Heart left ventricle (tissue), 16 donors: ENCODE measurements at regions not wholly inside any gene's neighbourhood (a gene's known extent, or its start where the extent isn't known, plus 50 kb on each side); places are given as distances from the start of the nearest gene placed in this dataset.
A peak's percentile ranks its signal among the peaks of the same experiment; 100 is the strongest.

Experiments used
- ATAC-seq, 4 donors: fragments of 200-7000 bp; cut with Tn5 transposase; one replicate each; pipeline ENCODE4 v1.9.1; 2020 to 2022; ENCODE audit warnings: moderate library complexity in 4 of 4, mild to moderate bottlenecking in 3 of 4, moderate number of reproducible peaks in 1 of 4
- DNase-seq, 5 donors: peaks; one replicate each; pipeline ENCODE4 v3.0.0-alpha.2; 2020
- H3K27ac ChIP-seq, 12 donors: fragments of 200-600 bp; sonication (generic) in 4 of 12; one replicate each; pipeline versions ENCODE4 v1.5.0 to v1.8.0; 2016 to 2022; ENCODE audit warnings: mild to moderate bottlenecking in 2 of 12
- H3K27me3 ChIP-seq, 9 donors: fragments of 200-600 bp; sonication (generic) in 2 of 9; one replicate each; pipeline versions ENCODE4 v1.5.1 to v1.8.0; 2016 to 2022; ENCODE audit warnings: mild to moderate bottlenecking in 3 of 9
- H3K36me3 ChIP-seq, 9 donors: fragments of 200-600 bp; sonication (generic) in 2 of 9; one replicate each; pipeline versions ENCODE4 v1.5.0 to v1.8.0; 2018 to 2022; ENCODE audit warnings: mild to moderate bottlenecking in 2 of 9
- H3K4me1 ChIP-seq, 12 donors: fragments of 200-600 bp; sonication (generic) in 4 of 12; one replicate each; pipeline versions ENCODE4 v1.5.0 to v1.8.0; 2016 to 2022; ENCODE audit warnings: mild to moderate bottlenecking in 3 of 12
- H3K4me3 ChIP-seq, 12 donors: fragments of 200-600 bp; sonication (generic) in 4 of 12; one replicate each; pipeline versions ENCODE4 v1.5.0 to v1.8.0; 2017 to 2022; ENCODE audit warnings: mild to moderate bottlenecking in 9 of 12, moderate library complexity in 4 of 12
- H3K9me3 ChIP-seq, 12 donors: fragments of 200-600 bp; sonication (generic) in 4 of 12; one replicate each; pipeline versions ENCODE4 v1.5.0 to v1.8.0; 2016 to 2022; ENCODE audit warnings: mild to moderate bottlenecking in 1 of 12
- POLR2A ChIP-seq, 2 donors: fragments of 450-650 bp; IDR thresholded peaks; one replicate each; pipeline ENCODE4 v1.6.1; 2017; ENCODE audit warnings: antibody characterized with exemption in 2 of 2, mild to moderate bottlenecking in 2 of 2, moderate library complexity in 2 of 2
- WGBS, 4 donors: extraction: QIAGEN DNeasy Blood & Tissue Kit in 2 of 4; methylation state at CpG; one replicate each; pipeline versions ENCODE4 v1.1.5 to v1.1.7; 2013 to 2018; 5-methylcytosine and 5-hydroxymethylcytosine counted together
- intact Hi-C, 10 donors: fragments of 100-400 bp; cut with DNase I; formaldehyde crosslinking; loops; one replicate each; pipeline versions ENCODE4 v1.11.1 to v1.14.2; 2022
- TF ChIP-seq, protein P1 (sequence below), 12 donors: fragments of 200-600 bp; sonication (generic) in 4 of 12; IDR thresholded peaks; one replicate each; pipeline versions ENCODE4 v1.5.0 to v1.8.0; 2018 to 2022; ENCODE audit warnings: antibody characterized with exemption in 12 of 12, mild to moderate bottlenecking in 5 of 12
- donor health status: ischemic (EF 13 %, LVEDD 7.1; RV severe dilation, severe dysfunction).
- donor health status: healthy with polysubstance abuse.
- donor health status: DM: no; HTN: yes; CAD: no.
- donor health status: DM: no; HTN: no; CAD: no.
- donor health status: ischemic (EF 25% LVEDD 6.9; RV normal size, moderate dysfunction).
- donor health status: ischemic (EF 25% LVEDD 5.7; RV mildly dilated, moderate dysfunction).
- donor health status: healthy.
- donor health status: DM: yes; HTN: yes; CAD: no.
- donor health status: ischemic (EF 35%, LVEDD 5.7; RV mildly dilated, moderate dysfunction).
- donor health status: nonischemic (EF 11% LVEDD 7.7; RV severe dilation, severe dysfunction).
- donor health status: DM: yes; HTN: yes; CAD: no.
- donor health status: PGD.
- donor health status: ischemic (EF 29% LVEDD 5.4; RV normal size, mild dysfunction).
- donor health status: nonischemic (EF 23%, LVEDD 6.1; RV moderate dilation, normal function).

DNA sequence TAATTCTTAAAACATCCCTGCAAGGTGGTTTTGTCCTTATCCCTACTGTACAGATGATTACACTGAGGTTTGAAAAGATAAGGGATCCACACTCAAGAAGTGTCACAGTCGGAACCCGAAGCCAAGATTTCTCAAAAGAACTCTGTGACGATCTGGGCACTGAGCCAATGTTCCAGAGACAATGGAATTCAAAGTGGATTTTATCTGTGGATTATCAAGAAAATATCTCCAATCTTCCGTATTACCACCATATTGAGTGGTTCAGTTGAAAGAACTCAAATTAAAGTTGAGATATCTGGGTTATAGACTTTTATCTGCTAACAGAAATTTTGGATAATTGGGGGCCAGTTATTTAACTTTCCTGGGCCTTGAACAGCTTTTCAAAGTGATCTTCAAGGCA, 100.0 kb upstream of the GRAMD1B start:
- Histone ChIP-seq H3K36me3 (no peaks in the 10 kb centered on the region), H3K4me3 (no peak overlapping the region), H3K4me1 (peaks cover 0 to 19% (median 3%) of the 10 kb centered on the region in 12 donors), H3K9me3 (peaks cover 0 to 4% (median 0%) of the 10 kb centered on the region in 12 donors), H3K27ac (peak overlapping the region in 7 of 12 donors; percentile 6 to 51 (median 35)), H3K27me3 (no peaks in the 10 kb centered on the region)
- WGBS, 4 donors, result 14 to 20% (median 17%) methylated on average over 4 of the region's 4 CpGs
- intact Hi-C loops, result loop anchor here in 1 of 10 donors (2.0 kb wide), 1 partner anchor 29 kb away; no protein-coding TSS in a partner anchor
- no peak for DNase-seq
- ATAC-seq, result no peak
- no peak for TF ChIP-seq POLR2A (IDR thresholded peaks at IDR 0.05)
- TF ChIP-seq, protein P1, sequence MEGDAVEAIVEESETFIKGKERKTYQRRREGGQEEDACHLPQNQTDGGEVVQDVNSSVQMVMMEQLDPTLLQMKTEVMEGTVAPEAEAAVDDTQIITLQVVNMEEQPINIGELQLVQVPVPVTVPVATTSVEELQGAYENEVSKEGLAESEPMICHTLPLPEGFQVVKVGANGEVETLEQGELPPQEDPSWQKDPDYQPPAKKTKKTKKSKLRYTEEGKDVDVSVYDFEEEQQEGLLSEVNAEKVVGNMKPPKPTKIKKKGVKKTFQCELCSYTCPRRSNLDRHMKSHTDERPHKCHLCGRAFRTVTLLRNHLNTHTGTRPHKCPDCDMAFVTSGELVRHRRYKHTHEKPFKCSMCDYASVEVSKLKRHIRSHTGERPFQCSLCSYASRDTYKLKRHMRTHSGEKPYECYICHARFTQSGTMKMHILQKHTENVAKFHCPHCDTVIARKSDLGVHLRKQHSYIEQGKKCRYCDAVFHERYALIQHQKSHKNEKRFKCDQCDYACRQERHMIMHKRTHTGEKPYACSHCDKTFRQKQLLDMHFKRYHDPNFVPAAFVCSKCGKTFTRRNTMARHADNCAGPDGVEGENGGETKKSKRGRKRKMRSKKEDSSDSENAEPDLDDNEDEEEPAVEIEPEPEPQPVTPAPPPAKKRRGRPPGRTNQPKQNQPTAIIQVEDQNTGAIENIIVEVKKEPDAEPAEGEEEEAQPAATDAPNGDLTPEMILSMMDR (IDR thresholded peaks at IDR 0.05), result no peak

DNA sequence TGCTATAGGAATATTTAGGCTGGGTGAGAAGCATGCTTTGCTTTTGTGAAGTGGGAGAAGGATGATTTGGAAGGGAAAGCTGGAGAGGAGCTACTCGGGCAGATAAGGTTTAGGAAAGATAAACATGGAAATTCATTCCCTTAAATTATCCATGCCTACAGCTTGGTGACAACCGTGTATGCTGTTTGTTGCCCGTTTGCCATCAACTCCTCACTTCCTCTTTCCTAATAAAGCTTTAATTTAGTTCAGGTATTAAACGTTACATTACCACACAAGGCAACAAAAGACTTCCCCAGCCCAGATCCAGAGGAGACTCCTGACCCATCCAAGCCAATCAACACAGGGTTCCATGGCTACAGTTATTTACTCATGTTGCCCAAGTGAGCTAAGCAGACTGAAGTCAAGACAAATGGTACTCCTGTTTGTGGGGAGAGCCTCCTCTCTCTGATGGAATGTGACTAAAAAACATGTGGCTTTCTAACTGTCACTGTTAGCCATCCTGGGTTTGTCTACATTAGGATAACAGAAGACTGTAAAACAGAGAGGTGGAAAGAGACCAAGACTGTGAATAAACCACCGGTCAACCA, 101.7 kb upstream of the GRAMD1B start:
- peaks cover 0 to 19% (median 3%) of the 10 kb centered on the region in 12 donors for H3K4me1 ChIP-seq
- peaks cover 0 to 4% (median 0%) of the 10 kb centered on the region in 12 donors for H3K9me3 ChIP-seq
- intact Hi-C loops, result no loop called here
- DNase-seq (no peak), ATAC-seq (no peak)
- TF ChIP-seq, protein P1 (IDR thresholded peaks at IDR 0.05), result no peak
- TF ChIP-seq POLR2A (IDR thresholded peaks at IDR 0.05), result no peak
- no peak overlapping the region for H3K4me3 ChIP-seq
- peaks cover 0 to 5% (median 0%) of the 10 kb centered on the region in 9 donors for H3K27me3 ChIP-seq
- no peaks in the 10 kb centered on the region for H3K36me3 ChIP-seq
- WGBS, 4 donors, result 61 to 69% (median 67%) methylated on average over 5 of the region's 5 CpGs
- no peak overlapping the region for H3K27ac ChIP-seq

DNA sequence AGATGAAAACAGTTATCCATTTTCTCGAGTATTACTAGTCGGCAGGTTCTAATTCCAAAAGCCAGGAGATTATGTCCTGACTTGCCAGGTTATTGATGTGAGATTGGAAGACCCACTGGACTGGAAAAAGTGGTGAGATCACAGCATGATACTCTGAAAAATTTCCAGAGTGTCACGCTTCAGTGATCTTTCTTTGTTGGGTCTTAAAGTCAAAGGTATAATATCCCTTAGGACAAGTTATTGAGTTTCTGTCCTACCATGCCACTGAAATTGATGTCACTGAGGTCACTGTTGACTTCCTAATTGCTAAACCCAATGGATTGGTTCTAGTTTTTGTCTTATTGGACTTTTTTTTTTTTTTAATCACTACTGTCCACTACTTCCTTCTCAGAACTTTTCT, 104.5 kb upstream of the GRAMD1B start:
- TF ChIP-seq POLR2A (IDR thresholded peaks at IDR 0.05), result no peak
- TF ChIP-seq, protein P1 (IDR thresholded peaks at IDR 0.05), result no peak
- Histone ChIP-seq H3K4me3 (no peak overlapping the region), H3K9me3 (no peaks in the 10 kb centered on the region), H3K27me3 (peaks cover 0 to 5% (median 0%) of the 10 kb centered on the region in 9 donors), H3K36me3 (no peaks in the 10 kb centered on the region), H3K27ac (no peak overlapping the region), H3K4me1 (peaks cover 0 to 11% (median 0%) of the 10 kb centered on the region in 12 donors)
- intact Hi-C loops, result no loop called here
- WGBS, 4 donors, result 83 to 90% (median 86%) methylated on average over 3 of the region's 3 CpGs
- DNase-seq (no peak), ATAC-seq (no peak)

DNA sequence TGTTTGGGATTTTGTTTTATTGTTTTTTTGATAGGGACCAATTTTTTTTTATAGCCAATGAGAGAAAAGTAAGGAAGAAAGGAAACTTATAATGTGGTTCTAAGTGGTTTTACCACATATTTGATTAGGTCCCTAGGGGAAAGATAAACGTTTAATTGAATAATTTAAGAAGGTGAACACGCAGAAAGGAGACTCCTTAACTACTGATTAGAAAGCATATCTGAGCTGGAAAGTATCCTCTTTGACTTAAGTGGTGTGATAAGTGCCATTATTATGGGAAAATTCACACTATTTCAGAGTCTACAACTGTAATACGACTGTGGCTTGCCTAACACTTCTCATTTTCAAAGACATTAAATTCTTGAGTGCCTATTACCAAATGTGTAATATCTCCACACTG, 106.5 kb upstream of the GRAMD1B start:
- intact Hi-C loops, result no loop called here
- no peak for DNase-seq
- H3K27ac ChIP-seq, result no peak overlapping the region
- no peaks in the 10 kb centered on the region for H3K9me3 ChIP-seq
- TF ChIP-seq, protein P1 (IDR thresholded peaks at IDR 0.05), result no peak
- no peak for TF ChIP-seq POLR2A (IDR thresholded peaks at IDR 0.05)
- peaks cover 0 to 12% (median 0%) of the 10 kb centered on the region in 9 donors for H3K27me3 ChIP-seq
- no peak overlapping the region for H3K4me3 ChIP-seq
- H3K4me1 ChIP-seq, result peaks cover 0 to 4% (median 0%) of the 10 kb centered on the region in 12 donors
- no peak for ATAC-seq
- 31 to 48% (median 37%) methylated on average over 3 of the region's 3 CpGs for WGBS, 4 donors
- H3K36me3 ChIP-seq, result no peaks in the 10 kb centered on the region
